HG03575 (cell line): ENCODE measurements at regions not wholly inside any gene's neighbourhood (a gene's known extent, or its start where the extent isn't known, plus 50 kb on each side); places are given as distances from the start of the nearest gene placed in this dataset.

Experiments used
- ATAC-seq: cut with Tn5 transposase; IDR thresholded peaks from one replicate; pipeline ENCODE4 v1.9.1; 2021; ENCODE audit not compliant: unreplicated experiment, insufficient number of reproducible peaks, low FRiP score; ENCODE audit errors: extremely low read depth

DNA sequence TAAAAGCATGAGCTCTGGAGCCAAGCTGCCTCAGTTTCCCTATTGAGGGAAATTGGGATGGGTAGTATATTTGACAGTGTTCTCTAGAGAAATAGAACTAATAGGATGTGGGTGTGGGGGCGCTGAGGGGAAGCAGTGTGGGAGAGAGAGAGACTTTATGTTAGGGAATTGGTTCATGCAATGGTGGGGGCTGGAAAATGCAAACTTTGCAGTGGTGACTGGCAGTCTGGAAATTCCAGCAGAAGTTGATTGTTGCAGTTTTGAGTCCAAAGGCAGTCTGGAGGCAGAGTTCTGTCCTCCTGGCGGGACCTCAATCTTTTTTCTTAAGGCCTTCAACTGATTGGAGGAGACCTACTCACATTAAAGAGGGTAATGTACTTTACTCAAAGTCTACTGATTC is 59.4 kb upstream of the SYT13 start:
- ATAC-seq: no peak

DNA sequence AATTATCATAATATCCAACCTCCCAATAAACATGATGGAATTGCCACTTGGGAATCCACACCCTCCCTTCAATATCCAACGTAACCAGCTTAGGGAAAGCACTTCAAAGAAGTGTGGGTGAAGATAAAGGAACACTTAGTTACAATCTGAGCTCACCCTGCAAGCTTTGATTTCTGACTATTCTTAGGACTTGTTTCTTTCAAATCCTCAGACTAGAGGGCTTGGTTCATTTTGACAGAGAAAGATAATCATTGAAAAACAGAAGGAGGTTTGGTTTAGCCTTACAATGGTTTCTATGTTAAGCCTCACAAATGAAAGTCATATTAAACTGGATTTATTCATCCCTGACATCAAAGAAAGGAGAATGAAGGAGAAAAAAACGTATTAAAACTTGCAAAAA is 57.9 kb upstream of the SYT13 start:
- ATAC-seq: no peak

DNA sequence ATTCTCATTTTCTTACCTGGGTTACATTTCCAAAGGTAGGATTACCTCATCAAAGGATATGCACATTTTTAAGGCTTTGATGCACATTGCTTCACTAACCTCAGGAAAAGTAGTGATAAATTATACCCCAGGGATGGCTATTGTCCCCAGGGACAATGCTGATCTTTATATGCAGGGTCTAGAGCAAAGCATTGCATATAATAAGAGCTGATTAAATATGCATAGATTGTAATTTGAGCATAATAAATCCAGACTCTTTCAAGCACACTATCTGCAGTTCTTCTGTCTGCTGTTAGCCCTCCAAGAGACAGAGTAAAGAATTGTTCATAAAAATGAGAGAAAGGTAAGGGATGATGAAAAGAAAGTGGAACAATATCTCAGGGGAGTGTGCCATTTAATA is 57.3 kb upstream of the SYT13 start:
- no peak for ATAC-seq

DNA sequence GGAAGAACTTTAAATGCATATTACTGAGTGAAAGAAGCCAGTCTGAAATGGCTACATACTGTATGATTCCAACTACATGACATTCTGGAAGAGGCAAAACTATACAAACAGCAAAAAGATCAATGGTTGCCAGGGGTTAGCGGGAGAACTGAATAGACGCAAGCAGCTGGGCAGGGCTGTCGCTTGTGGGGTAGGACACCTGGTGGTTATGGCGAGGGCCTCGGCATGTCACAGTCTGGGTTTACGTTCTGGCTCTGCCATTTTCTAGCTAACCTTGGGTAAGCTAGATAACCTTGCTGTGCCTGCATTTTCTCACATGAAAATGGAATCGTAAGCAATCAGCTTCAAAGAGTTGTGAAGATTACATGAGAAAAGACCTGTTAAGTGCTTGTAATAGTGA is 55.2 kb upstream of the SYT13 start:
- ATAC-seq: no peak

DNA sequence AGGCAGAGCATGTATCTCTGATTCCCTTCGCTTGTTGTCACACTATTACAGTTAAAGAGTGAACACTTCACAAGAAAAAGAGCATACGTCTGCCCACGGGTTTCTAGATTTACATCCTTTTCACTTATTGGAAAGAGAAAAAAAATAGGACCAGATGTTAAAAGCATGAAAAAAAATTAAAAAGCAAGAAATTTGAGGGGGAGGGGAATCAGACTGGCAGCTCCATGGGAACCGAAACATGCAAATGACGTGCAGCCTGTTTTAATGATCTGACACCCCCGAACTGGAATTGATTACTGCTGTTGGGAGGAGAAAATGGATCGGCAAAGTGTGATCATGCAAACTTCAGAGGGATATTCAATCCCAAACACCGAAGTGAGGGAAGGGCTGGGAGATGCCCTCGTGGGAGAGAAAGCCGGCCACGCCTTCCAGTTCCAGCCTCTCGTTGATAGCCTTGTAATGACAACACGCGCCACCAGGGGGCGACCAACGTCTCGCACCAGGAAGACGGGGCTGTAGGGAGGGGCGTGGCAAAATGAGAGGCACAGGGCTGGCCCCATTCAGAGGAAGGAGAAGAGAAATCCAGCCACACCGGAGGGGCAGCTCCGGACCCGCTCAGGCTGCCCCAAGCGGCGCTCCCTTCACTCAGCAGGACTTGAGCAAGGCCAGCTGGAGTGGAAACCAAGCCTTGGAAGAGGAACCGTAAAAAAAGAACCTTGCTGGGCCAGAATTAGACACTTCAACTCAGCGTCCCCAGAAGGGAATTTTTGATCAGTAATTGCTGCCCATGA is 53.8 kb upstream of the SYT13 start:
- peak; percentile 82 for ATAC-seq

DNA sequence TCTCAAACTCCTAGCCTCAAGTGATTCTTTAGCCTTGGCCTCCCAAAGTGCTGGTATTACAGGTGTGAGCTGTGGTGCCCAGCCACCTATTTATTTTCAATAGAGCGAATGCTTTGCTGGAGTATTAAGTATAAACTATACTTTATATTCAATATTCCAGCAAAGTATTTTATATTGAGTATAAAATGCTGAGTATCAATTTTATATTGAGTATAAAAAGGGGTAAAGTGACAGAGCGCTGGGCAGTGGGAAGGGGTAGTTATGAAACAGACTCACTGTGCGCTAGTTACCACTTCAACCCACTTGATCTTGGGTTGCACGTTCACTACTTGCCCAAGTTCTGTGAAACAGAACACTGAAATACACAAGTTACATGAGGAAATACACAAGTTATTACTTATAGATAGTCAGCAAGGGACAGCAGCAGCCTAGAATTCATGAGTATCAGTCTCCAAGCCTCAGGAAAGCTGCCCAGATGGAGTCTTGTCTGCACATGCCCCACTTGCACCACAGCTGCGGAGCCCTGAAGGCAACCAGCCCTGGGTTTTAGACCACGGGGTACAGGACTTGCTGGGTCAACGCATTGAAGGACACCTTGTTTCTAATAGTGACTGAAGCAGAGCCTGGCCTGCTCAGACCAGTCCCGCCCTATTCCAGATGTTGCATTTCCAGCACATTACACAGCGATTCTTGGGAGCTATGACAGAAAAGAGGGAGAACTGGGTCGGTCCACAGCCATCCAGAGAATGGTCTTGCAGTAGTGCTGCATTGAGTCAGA is 51.6 kb upstream of the SYT13 start:
- no peak for ATAC-seq

DNA sequence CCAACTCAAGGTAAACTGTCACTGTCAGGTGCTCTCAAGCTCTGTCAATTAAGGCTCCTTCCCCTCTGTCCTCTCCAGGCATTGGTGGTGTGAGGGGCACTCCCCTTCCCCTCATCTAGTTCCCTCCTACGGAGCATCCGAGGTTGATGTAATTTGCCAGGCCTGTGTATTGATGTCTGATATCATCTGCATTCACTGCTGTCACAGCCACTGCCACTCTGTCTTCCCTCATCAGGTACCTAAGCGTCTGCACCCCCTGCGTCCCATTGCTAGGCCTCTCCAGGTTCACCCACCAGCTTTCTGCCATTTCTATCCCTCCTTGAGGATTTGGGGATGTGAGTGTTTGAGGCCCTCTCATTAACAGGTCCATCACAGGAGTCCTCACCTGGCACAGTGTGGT is 50.0 kb upstream of the SYT13 start:
- ATAC-seq: no peak
